Umbilical cord (tissue), 1 donor: ENCODE measurements at regions not wholly inside any gene's neighbourhood (a gene's known extent, or its start where the extent isn't known, plus 50 kb on each side); places are given as distances from the start of the nearest gene placed in this dataset.

Experiments
- DNase-seq: peaks from one replicate; pipeline ENCODE4 v3.0.0-alpha.2; 2015; ENCODE audit warnings: low spot score

GRCh38 chrY:19357249-19357648, 387.3 kb downstream of the KDM5D start:
- DNase-seq: no peak

- no peak for DNase-seq
Observed at GRCh38 chrY:19356735-19357134, 387.8 kb downstream of the KDM5D start.

DNA sequence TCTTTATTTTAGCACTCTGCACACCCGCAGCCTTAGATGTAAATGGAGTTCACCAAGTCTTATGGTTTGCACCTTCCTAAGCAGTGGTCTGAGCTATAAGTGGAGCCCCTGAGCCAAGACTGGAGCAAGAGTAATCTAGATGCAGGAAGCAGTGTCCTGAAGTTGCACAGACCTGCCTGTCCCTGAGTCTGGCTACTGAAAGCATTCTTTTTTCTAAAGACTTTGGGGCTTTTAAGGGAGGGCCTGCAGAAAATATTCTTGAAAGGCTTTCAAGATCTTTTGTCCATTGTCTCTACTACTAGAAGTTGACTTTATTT, 389.7 kb downstream of the KDM5D start:
- no peak for DNase-seq

DNA sequence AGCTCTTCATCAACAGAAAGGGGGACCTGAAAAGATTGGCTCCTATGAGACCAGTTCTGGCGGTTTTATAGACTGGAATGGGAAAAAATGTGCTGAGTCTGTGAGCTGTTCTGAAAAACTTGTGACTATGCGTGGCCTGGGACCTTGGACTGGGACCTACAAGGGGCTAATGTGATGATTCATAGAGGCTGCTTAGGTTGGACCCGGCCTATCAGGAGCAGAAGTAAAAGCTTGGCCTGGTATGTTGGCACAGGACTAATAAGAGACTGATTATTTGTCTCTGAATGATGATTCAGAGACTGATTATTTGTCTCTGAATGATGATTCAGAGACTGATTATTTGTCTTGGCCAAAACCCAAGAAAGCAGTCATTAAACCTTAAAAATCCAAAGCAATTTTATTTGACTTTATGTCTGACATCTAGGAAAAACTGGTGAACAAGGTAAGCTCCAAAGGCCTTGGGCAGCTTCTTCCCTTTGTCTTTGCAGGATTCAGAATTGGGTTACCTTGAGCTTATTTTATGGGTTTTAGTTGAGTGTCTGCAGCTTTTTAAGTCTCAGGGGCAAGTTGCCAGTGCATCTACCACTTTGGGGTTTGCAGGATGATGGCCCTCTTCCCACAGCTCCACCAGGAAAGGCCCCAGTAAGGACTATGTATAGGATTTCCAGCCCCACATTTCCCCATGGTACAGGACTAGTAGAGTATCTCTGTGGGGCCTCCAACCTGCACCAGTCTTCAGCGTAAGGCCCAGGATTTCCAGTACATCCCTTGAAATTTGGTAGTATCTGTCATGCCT, 390.3 kb downstream of the KDM5D start:
- no peak for DNase-seq

- DNase-seq: no peak
Observed at GRCh38 chrY:19351616-19352015, 392.9 kb downstream of the KDM5D start.

DNA sequence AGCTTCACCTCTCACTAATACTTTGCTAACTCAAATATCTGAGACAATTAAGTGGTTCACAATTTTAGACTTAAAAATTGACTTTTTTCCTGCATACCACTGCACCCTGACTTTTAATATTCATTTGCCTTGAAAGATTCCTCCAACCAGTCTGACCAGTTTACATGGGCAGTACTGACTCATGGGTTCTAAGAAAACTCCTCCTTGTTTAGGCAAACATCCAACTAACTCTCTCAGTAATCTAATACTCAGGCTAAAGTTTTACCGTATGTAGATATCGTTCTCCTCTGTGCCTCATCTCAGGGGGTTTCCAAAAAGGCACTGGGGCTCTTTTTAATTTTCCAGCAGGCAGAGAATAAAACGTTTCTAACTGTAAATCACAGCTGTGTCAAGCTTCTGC, 422.8 kb downstream of the KDM5D start:
- DNase-seq: peak; percentile 8

- no peak for DNase-seq
Observed at GRCh38 chrY:19319135-19319534, 425.4 kb downstream of the KDM5D start.

GRCh38 chrY:19317271-19317987, 427.1 kb downstream of the KDM5D start:
- no peak for DNase-seq

GRCh38 chrY:19307627-19308026, 436.9 kb downstream of the KDM5D start:
- no peak for DNase-seq

DNA sequence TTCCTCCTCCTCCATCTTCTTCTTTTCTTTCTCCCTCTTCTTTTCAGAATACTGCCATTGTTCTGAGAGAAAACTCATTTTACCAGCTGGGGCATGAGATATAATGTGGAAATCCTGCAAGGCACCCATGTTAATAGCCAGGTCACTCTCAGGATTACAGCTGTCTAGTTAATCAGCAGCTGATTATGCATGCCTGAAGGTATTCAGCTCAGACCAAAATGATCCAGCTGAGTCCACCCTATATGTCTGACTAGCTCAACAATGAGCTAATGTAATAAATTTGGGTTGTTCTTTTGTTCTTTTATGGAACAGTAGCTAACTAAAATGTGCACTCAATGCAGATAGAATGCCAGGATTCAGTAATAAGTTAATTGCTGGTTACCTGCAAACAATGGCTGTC, 441.4 kb downstream of the KDM5D start:
- DNase-seq: no peak

DNA sequence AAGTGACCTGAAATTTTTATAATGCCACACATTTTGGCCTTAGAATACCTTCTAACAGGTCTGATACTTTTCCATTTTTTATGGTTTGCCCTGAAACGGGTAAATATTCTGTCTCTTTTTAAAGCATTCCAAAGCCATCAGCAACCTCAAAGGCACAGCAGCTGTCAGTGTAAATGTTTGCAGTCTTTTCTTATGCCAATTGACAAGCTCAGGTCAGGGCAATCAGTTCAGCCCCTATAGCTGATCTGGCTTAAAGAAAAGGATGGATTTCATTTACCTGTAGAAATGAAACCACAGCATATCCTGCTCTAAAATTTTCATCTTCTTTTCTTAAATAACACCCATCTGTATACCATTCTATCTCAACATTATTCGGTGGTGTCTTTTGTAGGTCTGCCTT, 453.6 kb downstream of the KDM5D start:
- DNase-seq: no peak

DNA sequence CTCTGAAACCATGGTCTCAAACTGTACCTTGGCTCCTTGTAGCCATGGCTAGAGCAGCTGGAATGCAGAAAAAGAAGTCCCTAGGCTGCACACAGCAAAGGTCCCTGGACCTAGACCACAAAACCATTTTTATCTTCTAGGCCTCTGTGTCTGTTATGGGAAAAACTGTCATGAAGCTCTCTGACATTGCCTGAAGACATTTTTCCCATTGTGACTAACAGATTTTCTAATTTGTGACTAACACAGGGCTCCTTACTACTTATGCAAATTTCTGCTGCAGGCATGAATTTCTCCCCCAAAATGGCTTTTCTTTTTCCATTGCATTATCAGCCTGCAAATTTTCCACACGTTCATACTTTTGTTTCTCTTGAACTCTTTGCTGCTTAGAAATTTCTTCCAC, 470.4 kb downstream of the KDM5D start:
- no peak for DNase-seq

DNA sequence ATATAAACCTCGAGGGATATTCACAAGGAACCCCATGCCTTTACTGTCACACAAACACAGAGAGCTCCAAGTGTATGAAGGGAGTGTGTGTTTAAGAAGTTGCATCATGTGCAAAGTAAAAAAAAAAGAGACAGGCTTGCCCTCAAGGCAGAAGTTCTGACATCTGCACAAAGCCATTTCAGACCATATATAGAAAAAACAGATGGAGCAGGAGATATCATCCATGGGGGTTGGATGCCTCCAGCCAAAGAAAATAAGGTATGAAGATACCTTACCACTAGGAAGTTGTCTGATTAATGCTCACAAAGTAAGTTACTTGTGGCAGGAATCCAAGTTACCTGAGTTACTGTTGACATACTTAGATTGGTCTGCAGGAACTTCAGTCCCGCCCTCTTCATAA, 476.2 kb downstream of the KDM5D start:
- DNase-seq: peak; percentile 57

GRCh38 chrY:19265404-19265803, 479.1 kb downstream of the KDM5D start:
- DNase-seq: no peak

DNA sequence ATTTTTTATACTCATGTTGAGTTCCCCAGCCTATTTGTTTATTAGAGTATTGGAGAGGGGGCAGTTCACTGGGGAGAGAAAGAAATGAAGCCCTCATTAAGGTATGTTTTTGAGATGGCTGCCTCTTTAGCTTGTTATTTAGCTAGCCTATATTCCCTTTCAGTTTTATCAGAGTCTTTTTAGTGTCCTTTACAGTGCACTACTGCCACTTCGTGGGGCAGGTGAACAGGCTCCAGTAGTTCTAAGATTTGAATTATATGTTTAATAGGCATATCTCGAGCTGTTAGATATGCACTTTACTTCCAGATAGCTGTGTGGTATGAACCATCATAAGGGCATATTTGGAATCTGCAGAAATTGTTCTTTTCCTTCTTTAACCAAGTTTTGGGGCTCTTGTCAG, 482.2 kb downstream of the KDM5D start:
- no peak for DNase-seq

DNA sequence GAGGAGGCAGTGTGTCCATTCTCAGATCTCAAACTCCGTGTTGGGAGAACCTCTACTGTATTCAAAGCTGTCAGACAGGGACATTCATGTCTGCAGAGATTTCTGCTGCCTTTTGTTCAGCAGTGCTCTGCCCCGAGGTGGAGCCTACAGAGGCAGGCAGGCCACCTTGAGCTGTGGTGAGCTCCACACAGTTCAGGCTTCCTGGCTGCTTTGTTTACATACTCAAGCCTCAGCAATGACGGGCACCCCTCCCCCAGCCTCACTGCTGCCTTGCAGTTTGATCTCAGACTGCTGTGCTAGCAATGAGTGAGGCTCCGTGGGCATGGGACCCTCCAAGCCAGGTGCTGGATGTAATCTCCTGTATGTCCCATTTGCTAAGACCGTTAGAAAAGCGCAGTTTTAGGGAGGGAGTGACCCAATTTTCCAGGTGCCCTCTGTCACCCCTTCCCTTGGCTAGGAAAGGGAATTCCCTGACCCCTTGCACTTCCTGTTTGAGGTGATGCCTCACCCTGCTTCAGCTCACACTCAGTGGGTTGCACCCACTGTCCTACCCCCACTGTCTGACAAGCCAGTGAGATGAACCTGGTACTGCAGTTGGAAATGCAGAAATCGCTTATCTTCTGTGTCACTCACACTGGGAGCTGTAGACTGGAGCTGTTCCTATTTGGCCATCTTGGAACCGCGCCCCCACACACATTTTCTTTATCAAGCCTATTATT, 458.9 kb upstream of the HSFY2 start:
- DNase-seq: no peak

GRCh38 chrY:19220784-19221183, 447.2 kb upstream of the HSFY2 start:
- DNase-seq: no peak

DNA sequence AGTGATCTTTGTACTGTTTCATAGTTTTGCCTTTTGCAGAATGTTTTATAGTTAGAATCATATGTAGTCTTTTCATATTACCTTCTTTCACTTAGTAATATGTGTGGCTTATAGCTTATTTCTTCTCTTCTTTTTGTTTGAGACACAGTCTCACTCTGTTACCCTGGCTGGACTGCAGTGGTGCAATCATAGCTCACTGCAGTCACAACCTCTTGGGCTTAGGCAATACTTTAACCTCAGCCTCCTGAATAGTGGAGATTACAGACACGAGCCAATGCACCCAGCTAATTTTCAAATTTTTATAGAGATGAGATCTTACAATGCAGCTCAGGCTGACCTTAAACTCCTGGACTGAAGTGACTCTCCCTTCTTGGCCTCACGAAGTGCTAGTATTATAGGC, 435.4 kb upstream of the HSFY2 start:
- no peak for DNase-seq

GRCh38 chrY:19207048-19207447, 433.5 kb upstream of the HSFY2 start:
- DNase-seq: no peak

GRCh38 chrY:19180824-19181223, 407.3 kb upstream of the HSFY2 start:
- DNase-seq: no peak

DNA sequence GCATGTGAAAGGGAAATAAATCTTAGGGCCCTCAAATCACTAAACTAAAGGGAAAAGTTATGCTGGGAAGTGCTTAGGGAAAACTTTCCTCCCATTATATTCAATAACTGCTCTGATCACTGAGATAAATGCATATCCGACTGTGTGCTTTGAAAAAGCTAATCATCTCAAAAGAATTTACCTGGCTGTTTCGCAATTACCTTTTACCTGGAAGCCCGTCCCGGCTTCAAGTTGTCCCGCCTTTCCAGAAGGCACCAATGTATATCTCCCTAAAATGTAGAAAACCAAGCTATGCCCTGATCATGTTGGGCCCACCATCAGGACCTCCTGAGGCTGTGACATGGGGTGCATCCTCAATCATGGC, 394.6 kb upstream of the HSFY2 start:
- no peak for DNase-seq

- no peak for DNase-seq
Observed at GRCh38 chrY:19167319-19168201, 394.0 kb upstream of the HSFY2 start.
